K562 (cell line): ENCODE measurements at regions not wholly inside any gene's neighbourhood (a gene's known extent, or its start where the extent isn't known, plus 50 kb on each side); places are given as distances from the start of the nearest gene placed in this dataset.

ENCODE experiments used
- ATAC-seq: fragments of 200-7000 bp; cut with Tn5 transposase; 3 replicates; pipeline ENCODE4 v1.9.1; 2020; ENCODE audit warnings: moderate library complexity
- BruUV-seq: library from RNA; stranded (reverse); fragments of 400-500 nt; replicated peaks from 2 replicates; lab custom pipeline; 2021; lab: Mats Ljungman, UMichigan
- CTCF ChIA-PET: fragments of 300-600 bp; formaldehyde crosslinking; extraction: SDS; loops from one replicate; lab custom pipeline; 2021; ENCODE audit warnings: low intra/inter-chr PET ratio; lab: Yijun Ruan, JAX
- POLR2A ChIA-PET: fragments of 300-600, 350-650 bp; sonication (Branson Sonifier 250); formaldehyde crosslinking; extraction: SDS; loops from one replicate; lab custom pipeline; 2021; ENCODE audit warnings: antibody characterized with exemption, inconsistent platforms; lab: Yijun Ruan, JAX
- DNase-seq, 4 experiments: peaks; one replicate each; pipeline versions ENCODE4 v3.0.0 to v3.0.0-alpha.2; 2011 to 2018; ENCODE audit warnings: low spot score in 3 of 4, mixed read lengths in 3 of 4; ENCODE audit errors: extremely low read depth in 1 of 4
- FAIRE-seq: peaks from 2 replicates; lab custom pipeline; 2011; peaks lifted over from hg19 to GRCh38; lab: Jason Lieb, UNC
- H2AFZ ChIP-seq: 2 replicates; pipeline ENCODE4 v1.6.0; 2011; ENCODE audit warnings: low read depth, low read length, control low read depth, inconsistent platforms
- H3K27ac ChIP-seq: fragments of 200-600 bp; 3 replicates; pipeline ENCODE4 v1.8.0; 2011; ENCODE audit warnings: low read depth, mild to moderate bottlenecking, control low read depth, inconsistent platforms, low read length, moderate library complexity, mixed read lengths; ENCODE audit errors: extremely low read depth
- H3K27me3 ChIP-seq, 2 experiments: fragments of 300-600 bp in 1 of 2; 2 replicates in 1 of 2; 3 replicates in 1 of 2; pipeline versions ENCODE4 v1.6.0 to v1.8.0; 2011; ENCODE audit warnings: inconsistent platforms in 2 of 2, low read length in 2 of 2, mild to moderate bottlenecking in 1 of 2, mixed read lengths in 1 of 2, moderate library complexity in 1 of 2; ENCODE audit not compliant: control insufficient read depth in 2 of 2, insufficient read depth in 2 of 2
- H3K36me3 ChIP-seq: fragments of 300-600 bp; 3 replicates; pipeline ENCODE4 v1.8.0; 2011; ENCODE audit warnings: mild to moderate bottlenecking, low read length, inconsistent platforms; ENCODE audit not compliant: control insufficient read depth, insufficient read depth
- H3K4me1 ChIP-seq, 2 experiments: fragments of 200-600 bp in 1 of 2; replicated peaks in 1 of 2; 2 replicates in 1 of 2; 3 replicates in 1 of 2; pipeline versions ENCODE4 v1.5.1 to v1.8.0; 2011; ENCODE audit warnings: inconsistent platforms in 2 of 2, low read length in 2 of 2, mild to moderate bottlenecking in 1 of 2, mixed read lengths in 1 of 2, moderate library complexity in 1 of 2; ENCODE audit not compliant: control insufficient read depth in 2 of 2, insufficient read depth in 2 of 2
- H3K4me2 ChIP-seq: 2 replicates; pipeline ENCODE4 v1.6.1; 2011; ENCODE audit warnings: low read length, control low read depth, inconsistent platforms, mixed read lengths; ENCODE audit not compliant: insufficient read depth
- H3K4me3 ChIP-seq: fragments of 200-600 bp; sonication (generic), shearing (Covaris generic); 2 replicates; pipeline ENCODE4 v1.5.1; 2016; ENCODE audit warnings: control low read depth, inconsistent platforms
- H3K79me2 ChIP-seq: fragments of 200-600 bp; 3 replicates; pipeline ENCODE4 v1.8.0; 2011; ENCODE audit warnings: low read length, inconsistent platforms; ENCODE audit not compliant: control insufficient read depth, insufficient read depth
- H3K9ac ChIP-seq, 2 experiments: 2 replicates each; pipeline versions ENCODE4 v1.6.0 to v1.6.1; 2011; ENCODE audit warnings: low read depth in 2 of 2, low read length in 2 of 2, control low read depth in 1 of 2, inconsistent platforms in 1 of 2, mild to moderate bottlenecking in 1 of 2, mixed read lengths in 1 of 2; ENCODE audit not compliant: insufficient read depth in 1 of 2
- H3K9me1 ChIP-seq: one replicate; pipeline ENCODE4 v1.6.0; 2011; ENCODE audit warnings: inconsistent platforms, mild to moderate bottlenecking, low read length, moderate library complexity; ENCODE audit not compliant: control insufficient read depth, insufficient read depth
- H3K9me3 ChIP-seq: replicated peaks from 2 replicates; pipeline ENCODE4 v1.5.1; 2011; ENCODE audit warnings: low read depth, low read length, inconsistent platforms; ENCODE audit not compliant: control insufficient read depth, insufficient read depth
- H4K20me1 ChIP-seq: replicated peaks from 2 replicates; pipeline ENCODE4 v1.6.1; 2011; ENCODE audit warnings: low read length, inconsistent platforms, mixed read lengths; ENCODE audit not compliant: control insufficient read depth, insufficient read depth
- BDP1 ChIP-seq: IDR thresholded peaks from 3 replicates; pipeline ENCODE4 v1.6.1; 2011; ENCODE audit not compliant: insufficient read length, insufficient read depth
- KDM2B ChIP-seq: fragments of 250-450 bp; sonication (Bioruptor Pico); IDR thresholded peaks from 2 replicates; pipeline ENCODE4 v1.8.0; 2021; ENCODE audit warnings: mild to moderate bottlenecking, moderate library complexity
- NCOA6 ChIP-seq: fragments of 450-650 bp; IDR thresholded peaks from 2 replicates; pipeline ENCODE4 v1.6.1; 2017; ENCODE audit warnings: mild to moderate bottlenecking
- NFYB ChIP-seq: IDR thresholded peaks from 2 replicates; pipeline ENCODE4 v1.6.1; 2011; ENCODE audit warnings: mild to moderate bottlenecking, moderate library complexity; ENCODE audit not compliant: insufficient read length; ENCODE audit errors: extremely low read depth
- PPARD ChIP-seq: fragments of 250-450 bp; sonication (Bioruptor Pico); IDR thresholded peaks from 2 replicates; pipeline ENCODE4 v1.8.0; 2022; ENCODE audit warnings: inconsistent platforms, mild to moderate bottlenecking, moderate library complexity
- SAP30 ChIP-seq: fragments of 200-600 bp; sonication (generic); IDR thresholded peaks from 2 replicates; pipeline ENCODE4 v1.6.1; 2012; ENCODE audit warnings: borderline replicate concordance, low read depth, mild to moderate bottlenecking, moderate library complexity, low read length, control low read depth, inconsistent platforms; ENCODE audit not compliant: insufficient read depth, poor library complexity, severe bottlenecking
- SMAD3 ChIP-seq: fragments of 450-650 bp; formaldehyde crosslinking; conservative IDR thresholded peaks from 2 replicates; pipeline ENCODE4 v1.4.0; 2020; ENCODE audit warnings: mild to moderate bottlenecking
- STAT5B ChIP-seq: fragments of 250-450 bp; sonication (Bioruptor Pico); IDR thresholded peaks from 2 replicates; pipeline ENCODE4 v1.8.0; 2021; ENCODE audit warnings: mild to moderate bottlenecking, inconsistent platforms
- ZHX1 ChIP-seq: fragments of 150-350 bp; conservative IDR thresholded peaks from 2 replicates; pipeline ENCODE4 v1.6.1; 2014; ENCODE audit warnings: low read length
- ZNF232 ChIP-seq: sonication (generic); formaldehyde crosslinking; IDR thresholded peaks from 2 replicates; pipeline ENCODE4 v1.8.0; 2022; ENCODE audit warnings: mild to moderate bottlenecking, missing genetic modification reagents
- ZNF395 ChIP-seq: fragments of 200-800 bp; sonication (Bioruptor generic); IDR thresholded peaks from 2 replicates; pipeline ENCODE4 v1.6.1; 2017; ENCODE audit warnings: missing genetic modification characterization, missing compliant biosample characterization
- WGBS: fragments of 100-300 bp; shearing (Covaris generic); methylation state at CpG from one replicate; pipeline ENCODE4 v1.1.6; 2016; ENCODE audit warnings: low coverage, mixed read lengths; ENCODE audit not compliant: insufficient coverage; ENCODE audit errors: missing lambda C conversion rate; 5-methylcytosine and 5-hydroxymethylcytosine counted together
- in situ Hi-C: fragments of 300-500 bp; cut with MboI; formaldehyde crosslinking; loops from 4 replicates; pipeline ENCODE4 v1.15.0; 2018; ENCODE audit warnings: inconsistent platforms, mixed read lengths
- intact Hi-C: fragments of 100-400 bp; cut with micrococcal nuclease; formaldehyde crosslinking; loops from 2 replicates; pipeline ENCODE4 v1.14.2; 2022

- CTCF ChIA-PET: no interaction called here
- WGBS: 2% methylated on average over 2 of the region's 2 CpGs
Measured at GRCh38 chr12:67773896-67774295, 125.4 kb downstream of the DYRK2 start.

GRCh38 chr12:67774983-67775587, 126.5 kb downstream of the DYRK2 start:
- Histone ChIP-seq H3K4me2 (no peak overlapping the region), H4K20me1 (no peaks in the 10 kb centered on the region), H3K27ac (no peak overlapping the region), H3K9me1 (no peaks in the 10 kb centered on the region), H3K27me3 (peaks cover 0 to 5% of the 10 kb centered on the region in 2 experiments; a peak in 1 of 5 replicates), H3K9ac (no peak overlapping the region), H2AFZ (no peak overlapping the region), H3K79me2 (no peaks in the 10 kb centered on the region), H3K4me3 (no peak overlapping the region), H3K4me1 (no peaks in the 10 kb centered on the region), H3K36me3 (no peaks in the 10 kb centered on the region), H3K9me3 (no peaks in the 10 kb centered on the region)
- BruUV-seq: no TSS peak
- POLR2A ChIA-PET: interaction anchor here (0.6 kb wide), 1 partner anchor 73 kb away, joined by 3 read pairs; no protein-coding TSS in a partner anchor
- ATAC-seq (no peak), FAIRE-seq (no peak), DNase-seq (no peak)
- 0% methylated on average over 4 of the region's 4 CpGs for whole genome bisulfite sequencing
- intact Hi-C loops: no loop called here
- in situ Hi-C loops: no loop called here
- CTCF ChIA-PET: no interaction called here
- TF ChIP-seq BDP1: no peak
- no peak for TF ChIP-seq PPARD (CRISPR knock-in tag)
- no peak for TF ChIP-seq KDM2B (CRISPR knock-in tag)
- TF ChIP-seq ZNF395 (CRISPR knock-in tag): no peak
- TF ChIP-seq ZHX1: no peak
- TF ChIP-seq NFYB: no peak
- no peak for TF ChIP-seq SMAD3 (CRISPR knock-in tag)
- TF ChIP-seq NCOA6: no peak
- TF ChIP-seq SAP30: no peak

More at GRCh38 chr12:67773896-67774295, 125.4 kb downstream of the DYRK2 start:
- FAIRE-seq (no peak), ATAC-seq (no peak), DNase-seq (no peak)
- Histone ChIP-seq H3K4me3 (no peak overlapping the region), H3K4me2 (no peak overlapping the region), H3K9me1 (no peaks in the 10 kb centered on the region), H3K27me3 (peaks cover 0 to 5% of the 10 kb centered on the region in 2 experiments; a peak in 1 of 5 replicates), H2AFZ (no peak overlapping the region), H3K79me2 (no peaks in the 10 kb centered on the region), H3K9me3 (no peaks in the 10 kb centered on the region), H3K27ac (no peak overlapping the region), H4K20me1 (no peaks in the 10 kb centered on the region), H3K36me3 (no peaks in the 10 kb centered on the region), H3K4me1 (no peaks in the 10 kb centered on the region), H3K9ac (no peak overlapping the region)
- intact Hi-C loops: no loop called here
- BruUV-seq: no TSS peak
- in situ Hi-C loops: no loop called here
- POLR2A ChIA-PET: no interaction called here
- TF ChIP-seq ZNF232 (CRISPR knock-in tag) (no peak), STAT5B (CRISPR knock-in tag) (no peak)
